ENCODE measurements at regions not wholly inside any gene's neighbourhood (a gene's known extent, or its start where the extent isn't known, plus 50 kb on each side); places are given as distances from the start of the nearest gene placed in this dataset.
"Not testable (repeated sequence)": the region's sequence is repeated elsewhere in the genome, so short reads cannot be mapped to it uniquely, and the experiment has no call there.

GRCh38 chr5:38677636-38678035, 121.2 kb upstream of the LIFR start:
- H3K36me3 ChIP-seq: no peaks in the 10 kb centered on the region
- no peak overlapping the region for H3K27ac ChIP-seq
- H3K4me3 ChIP-seq: no peak overlapping the region
- DNase-seq (ENCODE audit: low spot score) (no peak), ATAC-seq (ENCODE audit: insufficient number of reproducible peaks, low FRiP score, low read depth) (no peak)
- no peaks in the 10 kb centered on the region for H3K27me3 ChIP-seq (replicated peaks; ENCODE audit: insufficient read depth)
- TF ChIP-seq CTCF (IDR thresholded peaks at IDR 0.05): no peak
- H3K4me1 ChIP-seq (ENCODE audit: control insufficient read depth in 1 of 2, low read depth in 2 of 2): peaks cover 0 to 3% of the 10 kb centered on the region in 2 donors
- H3K9me3 ChIP-seq: no peaks in the 10 kb centered on the region

DNA sequence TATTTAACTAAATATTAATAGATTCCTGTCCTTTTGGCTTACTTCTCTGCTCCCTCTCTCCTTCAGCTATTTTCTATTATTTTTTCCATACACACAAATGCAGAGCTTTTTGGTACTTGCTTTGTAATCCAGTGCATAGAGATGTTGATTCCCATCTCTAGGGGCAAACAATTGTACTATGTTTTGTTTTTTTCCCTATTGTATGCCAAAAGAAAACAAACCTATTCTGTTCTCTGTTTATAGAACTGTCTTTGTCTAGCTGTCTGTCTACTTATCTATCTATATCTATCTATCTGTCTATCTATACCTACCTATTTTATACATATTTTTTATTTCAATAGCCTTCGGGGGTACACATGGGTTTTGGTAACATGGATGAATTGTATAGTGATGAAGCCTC, 121.6 kb upstream of the LIFR start:
- H3K27ac ChIP-seq: no peak overlapping the region
- ATAC-seq (ENCODE audit: insufficient number of reproducible peaks, low FRiP score, low read depth) (no peak), DNase-seq (ENCODE audit: low spot score) (no peak)
- no peaks in the 10 kb centered on the region for H3K36me3 ChIP-seq
- TF ChIP-seq CTCF (IDR thresholded peaks at IDR 0.05): no peak
- no peaks in the 10 kb centered on the region for H3K9me3 ChIP-seq
- no peaks in the 10 kb centered on the region for H3K27me3 ChIP-seq (replicated peaks; ENCODE audit: insufficient read depth)
- H3K4me1 ChIP-seq (ENCODE audit: control insufficient read depth in 1 of 2, low read depth in 2 of 2): peaks cover 0 to 3% of the 10 kb centered on the region in 2 donors
- no peak overlapping the region for H3K4me3 ChIP-seq

- H3K4me1 ChIP-seq (ENCODE audit: control insufficient read depth in 1 of 2, low read depth in 2 of 2); DNase-seq (ENCODE audit: low spot score); H3K9me3 ChIP-seq; H3K27ac ChIP-seq; H3K36me3 ChIP-seq; H3K27me3 ChIP-seq (replicated peaks; ENCODE audit: insufficient read depth); H3K4me3 ChIP-seq; ATAC-seq (ENCODE audit: insufficient number of reproducible peaks, low FRiP score, low read depth): not testable (repeated sequence)
Measured at GRCh38 chr5:38678697-38679096, 122.3 kb upstream of the LIFR start.

DNA sequence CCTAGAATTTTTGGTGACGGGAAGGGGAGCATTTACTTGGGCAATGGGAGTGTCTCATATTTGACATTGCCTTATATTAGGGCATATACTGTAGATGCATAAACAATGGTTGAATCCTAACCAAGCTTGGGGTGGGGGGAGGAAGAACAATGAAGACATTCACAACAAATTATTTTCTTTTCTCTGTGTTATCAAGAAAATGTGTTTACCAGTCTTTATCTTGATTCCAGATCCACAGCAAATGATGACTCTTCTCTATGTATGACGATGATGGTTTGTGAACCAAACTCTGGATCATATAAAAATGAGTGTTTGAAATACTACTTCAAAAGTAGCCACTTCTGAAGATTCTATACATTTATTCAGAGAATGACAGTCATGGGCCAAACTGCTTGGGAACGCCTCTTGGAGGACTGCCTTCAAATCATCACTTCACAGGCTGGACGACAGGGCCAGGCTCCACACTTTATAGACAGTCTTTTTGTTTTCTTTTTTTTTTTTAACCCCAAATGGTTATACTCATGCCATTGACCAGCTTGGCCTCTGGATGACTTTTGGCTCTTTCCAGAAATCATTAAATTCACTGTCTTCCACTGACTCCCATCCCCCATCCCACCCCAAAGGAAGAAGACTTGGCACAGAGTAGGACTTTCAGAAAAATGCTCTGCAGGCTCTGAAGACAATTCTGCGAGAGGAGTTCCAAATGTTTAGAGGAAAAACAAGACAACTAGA, 123.8 kb upstream of the LIFR start:
- no peaks in the 10 kb centered on the region for H3K36me3 ChIP-seq
- TF ChIP-seq CTCF (IDR thresholded peaks at IDR 0.05): no peak
- H3K27me3 ChIP-seq (replicated peaks; ENCODE audit: insufficient read depth): no peaks in the 10 kb centered on the region
- ATAC-seq (ENCODE audit: insufficient number of reproducible peaks, low FRiP score, low read depth) (no peak), DNase-seq (ENCODE audit: low spot score) (no peak)
- no peaks in the 10 kb centered on the region for H3K9me3 ChIP-seq
- H3K27ac ChIP-seq: no peak overlapping the region
- peaks cover 0 to 3% of the 10 kb centered on the region in 2 donors for H3K4me1 ChIP-seq (ENCODE audit: control insufficient read depth in 1 of 2, low read depth in 2 of 2)
- H3K4me3 ChIP-seq: no peak overlapping the region

- ATAC-seq (ENCODE audit: insufficient number of reproducible peaks, low FRiP score, low read depth) (no peak), DNase-seq (ENCODE audit: low spot score) (no peak)
- Histone ChIP-seq H3K27ac (no peak overlapping the region), H3K27me3 (replicated peaks; ENCODE audit: insufficient read depth) (no peaks in the 10 kb centered on the region), H3K9me3 (no peaks in the 10 kb centered on the region), H3K4me1 (ENCODE audit: control insufficient read depth in 1 of 2, low read depth in 2 of 2) (peaks cover 0 to 3% of the 10 kb centered on the region in 2 donors), H3K36me3 (no peaks in the 10 kb centered on the region), H3K4me3 (no peak overlapping the region)
- TF ChIP-seq CTCF (IDR thresholded peaks at IDR 0.05): no peak
Measured at GRCh38 chr5:38681029-38681706, 124.7 kb upstream of the LIFR start.

All from thoracic aorta (tissue), 2 donors.